Neural cell (in vitro differentiated cells): ENCODE measurements at regions not wholly inside any gene's neighbourhood (a gene's known extent, or its start where the extent isn't known, plus 50 kb on each side); places are given as distances from the start of the nearest gene placed in this dataset.

Source experiments
- H2AFZ ChIP-seq: fragments of 200-600, 300-800 bp; sonication (generic), shearing (Covaris generic); 2 replicates; pipeline ENCODE4 v1.6.0; 2014; ENCODE audit warnings: low read depth, mild to moderate bottlenecking, antibody characterized with exemption, low read length, moderate library complexity
- H3F3A ChIP-seq: fragments of 200-600 bp; shearing (Covaris generic); 2 replicates; pipeline ENCODE4 v1.6.1; 2016; ENCODE audit warnings: mild to moderate bottlenecking, moderate library complexity, mixed read lengths, antibody characterized with exemption, low read length; ENCODE audit not compliant: insufficient read depth, poor library complexity, severe bottlenecking
- H3K27ac ChIP-seq: fragments of 200-600, 300-800 bp; sonication (generic), shearing (Covaris generic); 2 replicates; pipeline ENCODE4 v1.5.1; 2014; ENCODE audit warnings: mild to moderate bottlenecking, low read length, moderate library complexity
- H3K27me3 ChIP-seq: fragments of 300-800, 200-600 bp; sonication (generic), shearing (Covaris generic); 2 replicates; pipeline ENCODE4 v1.6.0; 2014; ENCODE audit warnings: mild to moderate bottlenecking, low read depth, low read length, moderate library complexity; ENCODE audit not compliant: insufficient read depth
- H3K36me3 ChIP-seq: fragments of 300-800, 200-600 bp; sonication (generic), shearing (Covaris generic); 2 replicates; pipeline ENCODE4 v1.5.1; 2014; ENCODE audit warnings: mild to moderate bottlenecking, antibody characterized with exemption, low read length, moderate library complexity; ENCODE audit not compliant: insufficient read depth
- H3K4me2 ChIP-seq: fragments of 300-800, 200-600 bp; sonication (generic), shearing (Covaris generic); 2 replicates; pipeline ENCODE4 v1.6.0; 2014; ENCODE audit warnings: mild to moderate bottlenecking, low read length
- H3K4me3 ChIP-seq: fragments of 300-800, 200-600 bp; sonication (generic), shearing (Covaris generic); 2 replicates; pipeline ENCODE4 v1.5.1; 2014; ENCODE audit warnings: mild to moderate bottlenecking, low read length, moderate library complexity
- H3K79me2 ChIP-seq: fragments of 200-600 bp; shearing (Covaris generic); replicated peaks from 2 replicates; pipeline ENCODE4 v1.6.0; 2014; ENCODE audit warnings: mild to moderate bottlenecking, low read length, moderate library complexity; ENCODE audit not compliant: insufficient read depth
- H3K9ac ChIP-seq: fragments of 300-800, 200-600 bp; sonication (generic), shearing (Covaris generic); 2 replicates; pipeline ENCODE4 v1.6.1; 2016; ENCODE audit warnings: mild to moderate bottlenecking, low read length, mixed read lengths
- H3K9me2 ChIP-seq: fragments of 200-600 bp; shearing (Covaris generic); 2 replicates; pipeline ENCODE4 v1.6.1; 2016; ENCODE audit warnings: mild to moderate bottlenecking, low read length, mixed read lengths; ENCODE audit not compliant: insufficient read depth
- H3K9me3 ChIP-seq: fragments of 200-600, 300-800 bp; sonication (generic), shearing (Covaris generic); 2 replicates; pipeline ENCODE4 v1.6.1; 2016; ENCODE audit warnings: mild to moderate bottlenecking, mixed run types, low read length, moderate library complexity, mixed read lengths
- H4K20me1 ChIP-seq: fragments of 200-600 bp; shearing (Covaris generic); 2 replicates; pipeline ENCODE4 v1.6.1; 2016; ENCODE audit warnings: mild to moderate bottlenecking, mixed run types; ENCODE audit not compliant: insufficient read depth
- EP300 ChIP-seq: fragments of 450-650 bp; conservative IDR thresholded peaks from 2 replicates; pipeline ENCODE4 v1.6.1; 2014; ENCODE audit warnings: antibody characterized with exemption, mild to moderate bottlenecking, moderate library complexity; ENCODE audit not compliant: poor library complexity, severe bottlenecking
- EZH2 ChIP-seq: fragments of 200-600, 300-800 bp; shearing (Covaris generic), sonication (generic); IDR thresholded peaks from 2 replicates; pipeline ENCODE4 v1.6.1; 2014; ENCODE audit warnings: antibody characterized with exemption, low read length, borderline replicate concordance, mild to moderate bottlenecking; ENCODE audit not compliant: insufficient read depth, poor library complexity, severe bottlenecking
- MXI1 ChIP-seq: fragments of 450-650 bp; conservative IDR thresholded peaks from 2 replicates; pipeline ENCODE4 v1.6.1; 2014; ENCODE audit warnings: antibody characterized with exemption, mild to moderate bottlenecking; ENCODE audit not compliant: poor library complexity, severe bottlenecking
- POLR2AphosphoS5 ChIP-seq: IDR thresholded peaks from 2 replicates; pipeline ENCODE4 v1.6.1; 2012
- RAD21 ChIP-seq: fragments of 450-650 bp; conservative IDR thresholded peaks from 2 replicates; pipeline ENCODE4 v1.6.1; 2014; ENCODE audit warnings: antibody characterized with exemption, mild to moderate bottlenecking, moderate library complexity
- SMC3 ChIP-seq: fragments of 450-650 bp; conservative IDR thresholded peaks from 2 replicates; pipeline ENCODE4 v1.6.1; 2014; ENCODE audit warnings: antibody characterized with exemption, mild to moderate bottlenecking, moderate library complexity; ENCODE audit not compliant: poor library complexity
- TAF1 ChIP-seq: IDR thresholded peaks from 2 replicates; pipeline ENCODE4 v1.6.1; 2012; ENCODE audit warnings: low read depth
- TF ChIP-seq, protein P1 (sequence below): IDR thresholded peaks from 2 replicates; pipeline ENCODE4 v1.6.1; 2012; ENCODE audit warnings: borderline replicate concordance
- TF ChIP-seq, protein P2 (sequence below): fragments of 450-650 bp; IDR thresholded peaks from 2 replicates; pipeline ENCODE4 v1.5.1; 2014; ENCODE audit warnings: antibody characterized with exemption, mild to moderate bottlenecking, moderate library complexity; ENCODE audit not compliant: poor library complexity, severe bottlenecking

DNA sequence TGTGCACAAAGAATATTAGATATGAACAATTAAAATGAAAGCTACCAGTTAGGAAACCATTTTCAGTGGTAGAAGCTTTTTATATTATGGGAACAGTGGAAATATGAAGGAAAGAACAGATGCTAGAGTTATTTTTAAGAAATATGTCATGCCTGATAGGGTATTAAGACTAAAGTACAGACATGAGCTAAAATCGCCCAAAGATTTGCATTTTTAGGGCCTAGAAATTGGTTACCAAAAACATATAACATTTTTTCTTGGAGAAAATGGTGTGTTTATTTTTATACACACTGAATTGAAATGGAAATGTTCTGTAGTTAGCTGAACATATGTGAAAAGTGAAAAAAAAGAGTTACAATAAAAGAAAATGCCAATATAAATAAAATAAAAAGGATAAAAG lies 441.9 kb downstream of the TLL1 start:
- H3K9ac ChIP-seq: no peak overlapping the region
- no peaks in the 10 kb centered on the region for H3K9me2 ChIP-seq
- H4K20me1 ChIP-seq: no peaks in the 10 kb centered on the region
- H3K4me3 ChIP-seq: no peak overlapping the region
- no peak overlapping the region for H3K4me2 ChIP-seq
- H3K9me3 ChIP-seq: no peaks in the 10 kb centered on the region
- H3K79me2 ChIP-seq: no peaks in the 10 kb centered on the region
- no peaks in the 10 kb centered on the region for H3K36me3 ChIP-seq
- H3F3A ChIP-seq: no peaks in the 10 kb centered on the region
- no peak overlapping the region for H2AFZ ChIP-seq
- H3K27ac ChIP-seq: no peak overlapping the region
- no peak for TF ChIP-seq POLR2AphosphoS5
- no peak for TF ChIP-seq RAD21
- TF ChIP-seq, protein P1, sequence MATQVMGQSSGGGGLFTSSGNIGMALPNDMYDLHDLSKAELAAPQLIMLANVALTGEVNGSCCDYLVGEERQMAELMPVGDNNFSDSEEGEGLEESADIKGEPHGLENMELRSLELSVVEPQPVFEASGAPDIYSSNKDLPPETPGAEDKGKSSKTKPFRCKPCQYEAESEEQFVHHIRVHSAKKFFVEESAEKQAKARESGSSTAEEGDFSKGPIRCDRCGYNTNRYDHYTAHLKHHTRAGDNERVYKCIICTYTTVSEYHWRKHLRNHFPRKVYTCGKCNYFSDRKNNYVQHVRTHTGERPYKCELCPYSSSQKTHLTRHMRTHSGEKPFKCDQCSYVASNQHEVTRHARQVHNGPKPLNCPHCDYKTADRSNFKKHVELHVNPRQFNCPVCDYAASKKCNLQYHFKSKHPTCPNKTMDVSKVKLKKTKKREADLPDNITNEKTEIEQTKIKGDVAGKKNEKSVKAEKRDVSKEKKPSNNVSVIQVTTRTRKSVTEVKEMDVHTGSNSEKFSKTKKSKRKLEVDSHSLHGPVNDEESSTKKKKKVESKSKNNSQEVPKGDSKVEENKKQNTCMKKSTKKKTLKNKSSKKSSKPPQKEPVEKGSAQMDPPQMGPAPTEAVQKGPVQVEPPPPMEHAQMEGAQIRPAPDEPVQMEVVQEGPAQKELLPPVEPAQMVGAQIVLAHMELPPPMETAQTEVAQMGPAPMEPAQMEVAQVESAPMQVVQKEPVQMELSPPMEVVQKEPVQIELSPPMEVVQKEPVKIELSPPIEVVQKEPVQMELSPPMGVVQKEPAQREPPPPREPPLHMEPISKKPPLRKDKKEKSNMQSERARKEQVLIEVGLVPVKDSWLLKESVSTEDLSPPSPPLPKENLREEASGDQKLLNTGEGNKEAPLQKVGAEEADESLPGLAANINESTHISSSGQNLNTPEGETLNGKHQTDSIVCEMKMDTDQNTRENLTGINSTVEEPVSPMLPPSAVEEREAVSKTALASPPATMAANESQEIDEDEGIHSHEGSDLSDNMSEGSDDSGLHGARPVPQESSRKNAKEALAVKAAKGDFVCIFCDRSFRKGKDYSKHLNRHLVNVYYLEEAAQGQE: no peak
- TF ChIP-seq EZH2: no peak
- no peak for TF ChIP-seq MXI1
- TF ChIP-seq TAF1: no peak
- no peak for TF ChIP-seq EP300
- no peak for TF ChIP-seq SMC3
- TF ChIP-seq, protein P2, sequence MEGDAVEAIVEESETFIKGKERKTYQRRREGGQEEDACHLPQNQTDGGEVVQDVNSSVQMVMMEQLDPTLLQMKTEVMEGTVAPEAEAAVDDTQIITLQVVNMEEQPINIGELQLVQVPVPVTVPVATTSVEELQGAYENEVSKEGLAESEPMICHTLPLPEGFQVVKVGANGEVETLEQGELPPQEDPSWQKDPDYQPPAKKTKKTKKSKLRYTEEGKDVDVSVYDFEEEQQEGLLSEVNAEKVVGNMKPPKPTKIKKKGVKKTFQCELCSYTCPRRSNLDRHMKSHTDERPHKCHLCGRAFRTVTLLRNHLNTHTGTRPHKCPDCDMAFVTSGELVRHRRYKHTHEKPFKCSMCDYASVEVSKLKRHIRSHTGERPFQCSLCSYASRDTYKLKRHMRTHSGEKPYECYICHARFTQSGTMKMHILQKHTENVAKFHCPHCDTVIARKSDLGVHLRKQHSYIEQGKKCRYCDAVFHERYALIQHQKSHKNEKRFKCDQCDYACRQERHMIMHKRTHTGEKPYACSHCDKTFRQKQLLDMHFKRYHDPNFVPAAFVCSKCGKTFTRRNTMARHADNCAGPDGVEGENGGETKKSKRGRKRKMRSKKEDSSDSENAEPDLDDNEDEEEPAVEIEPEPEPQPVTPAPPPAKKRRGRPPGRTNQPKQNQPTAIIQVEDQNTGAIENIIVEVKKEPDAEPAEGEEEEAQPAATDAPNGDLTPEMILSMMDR: no peak
- no peaks in the 10 kb centered on the region for H3K27me3 ChIP-seq

DNA sequence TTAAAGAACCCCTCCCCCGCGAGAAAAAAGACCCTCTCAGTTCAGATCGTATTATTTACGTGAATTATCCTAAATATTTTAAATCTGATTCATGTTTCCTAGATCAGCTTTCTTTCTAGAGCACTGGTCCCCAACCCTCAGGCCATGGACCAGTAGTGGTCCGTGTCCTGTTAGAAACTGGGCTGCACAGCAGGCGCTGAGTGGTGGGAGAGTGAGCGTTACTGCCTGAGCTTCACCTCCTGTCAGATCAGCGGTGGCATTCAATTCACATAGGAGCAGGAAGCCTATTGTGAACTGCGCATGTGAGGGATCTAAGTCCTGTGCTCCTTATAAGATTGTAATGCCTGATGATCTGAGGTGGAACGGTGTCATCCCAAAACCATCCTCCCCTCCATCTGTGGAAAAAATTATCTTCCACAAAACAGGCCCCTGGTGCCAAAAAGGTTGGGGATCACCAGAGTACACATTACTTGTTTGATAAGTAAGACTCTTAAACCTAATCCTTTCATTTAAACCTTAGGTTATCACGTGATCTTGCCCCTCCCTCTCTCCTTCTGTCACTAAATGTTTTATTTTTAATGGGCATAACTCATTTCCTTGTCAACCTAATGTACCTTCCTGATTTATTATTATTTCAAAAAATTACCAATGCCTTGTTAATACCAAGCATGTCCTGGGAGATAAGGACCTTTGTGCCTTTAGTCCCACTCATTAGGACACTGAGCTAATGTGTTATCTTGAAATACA lies 442.9 kb downstream of the TLL1 start:
- Histone ChIP-seq H2AFZ (no peak overlapping the region), H3K9me3 (no peaks in the 10 kb centered on the region), H3K9ac (no peak overlapping the region)

More for the DNA sequence above, 442.9 kb downstream of the TLL1 start:
- Histone ChIP-seq H3K36me3 (no peaks in the 10 kb centered on the region), H4K20me1 (no peaks in the 10 kb centered on the region), H3K27me3 (peaks cover 3% of the 10 kb centered on the region), H3K4me3 (no peak overlapping the region), H3F3A (no peaks in the 10 kb centered on the region), H3K4me2 (no peak overlapping the region), H3K9me2 (no peaks in the 10 kb centered on the region), H3K27ac (no peak overlapping the region), H3K79me2 (no peaks in the 10 kb centered on the region)
- no peak for TF ChIP-seq SMC3
- no peak for TF ChIP-seq TAF1
- TF ChIP-seq, protein P1: no peak
- TF ChIP-seq, protein P2: no peak
- no peak for TF ChIP-seq POLR2AphosphoS5
- no peak for TF ChIP-seq EZH2
- TF ChIP-seq EP300: no peak
- no peak for TF ChIP-seq MXI1
- TF ChIP-seq RAD21: no peak
